GM18499 (cell line): ENCODE measurements at regions not wholly inside any gene's neighbourhood (a gene's known extent, or its start where the extent isn't known, plus 50 kb on each side); places are given as distances from the start of the nearest gene placed in this dataset.
"Not testable (repeated sequence)": the region's sequence is repeated elsewhere in the genome, so short reads cannot be mapped to it uniquely, and the experiment has no call there.

Source experiments
- ATAC-seq: cut with Tn5 transposase; IDR thresholded peaks from one replicate; pipeline ENCODE4 v1.9.1; 2021; ENCODE audit warnings: moderate number of reproducible peaks; ENCODE audit not compliant: insufficient read depth, unreplicated experiment

GRCh38 chr12:58009405-58010195 is 68.2 kb downstream of the ATP23 start:
- no peak for ATAC-seq

- no peak for ATAC-seq
Observed at GRCh38 chr12:58011676-58012075, 70.3 kb downstream of the ATP23 start.

GRCh38 chr12:58022379-58023020 is 81.1 kb downstream of the ATP23 start:
- ATAC-seq, result not testable (repeated sequence)

- ATAC-seq, result no peak
Observed at GRCh38 chr12:58025431-58025830, 84.1 kb downstream of the ATP23 start.

GRCh38 chr12:58026426-58026825 is 85.1 kb downstream of the ATP23 start:
- no peak for ATAC-seq

GRCh38 chr12:58026897-58027891 is 85.8 kb downstream of the ATP23 start:
- ATAC-seq, result no peak

GRCh38 chr12:58028294-58028693 is 86.9 kb downstream of the ATP23 start:
- ATAC-seq, result no peak

- ATAC-seq, result no peak
Observed at GRCh38 chr12:58029260-58029659, 87.9 kb downstream of the ATP23 start.

GRCh38 chr12:58030566-58031279 is 89.4 kb downstream of the ATP23 start:
- no peak for ATAC-seq

GRCh38 chr12:58032156-58032555 is 90.8 kb downstream of the ATP23 start:
- no peak for ATAC-seq

GRCh38 chr12:58033831-58034230 is 92.5 kb downstream of the ATP23 start:
- ATAC-seq, result no peak

GRCh38 chr12:58034311-58034710 is 92.9 kb downstream of the ATP23 start:
- no peak for ATAC-seq

GRCh38 chr12:58034712-58035111 is 93.3 kb downstream of the ATP23 start:
- ATAC-seq, result no peak

- ATAC-seq, result no peak
Observed at GRCh38 chr12:58041441-58041840, 100.1 kb downstream of the ATP23 start.

- no peak for ATAC-seq
Observed at GRCh38 chr12:58044966-58045365, 103.6 kb downstream of the ATP23 start.

- ATAC-seq, result no peak
Observed at GRCh38 chr12:58046271-58046670, 104.9 kb downstream of the ATP23 start.

GRCh38 chr12:58051378-58051777 is 110.0 kb downstream of the ATP23 start:
- ATAC-seq, result no peak

- no peak for ATAC-seq
Observed at GRCh38 chr12:58064666-58065065, 123.3 kb downstream of the ATP23 start.

GRCh38 chr12:58066296-58066695 is 124.9 kb downstream of the ATP23 start:
- no peak for ATAC-seq
